CD4-positive, alpha-beta T cell treated with Interferon alpha-2 for 1 hour (primary cell): ENCODE measurements at regions not wholly inside any gene's neighbourhood (a gene's known extent, or its start where the extent isn't known, plus 50 kb on each side); places are given as distances from the start of the nearest gene placed in this dataset.
"Not testable (repeated sequence)": the region's sequence is repeated elsewhere in the genome, so short reads cannot be mapped to it uniquely, and the experiment has no call there.

ENCODE experiments used
- DNase-seq, 2 donors: peaks; one replicate each; pipeline ENCODE4 v3.0.0-alpha.2; 2020 to 2022

GRCh38 chr7:25069900-25070443 is 55.1 kb downstream of the CYCS start:
- DNase-seq: peak; percentile 53 to 71

- DNase-seq: no peak
Measured at GRCh38 chr7:25068502-25069213, 56.4 kb downstream of the CYCS start.

- DNase-seq: no peak
Measured at GRCh38 chr7:25067726-25068501, 57.1 kb downstream of the CYCS start.

- DNase-seq: no peak
Measured at GRCh38 chr7:25066253-25066652, 58.8 kb downstream of the CYCS start.

- no peak for DNase-seq
Measured at GRCh38 chr7:25062380-25062779, 62.7 kb downstream of the CYCS start.

- DNase-seq: no peak
Measured at GRCh38 chr7:25060487-25061055, 64.5 kb downstream of the CYCS start.

- DNase-seq: no peak
Measured at GRCh38 chr7:25059576-25059975, 65.5 kb downstream of the CYCS start.

- no peak for DNase-seq
Measured at GRCh38 chr7:25056368-25056767, 68.7 kb downstream of the CYCS start.

- DNase-seq: no peak
Measured at GRCh38 chr7:25055520-25056220, 69.4 kb downstream of the CYCS start.

- DNase-seq: no peak
Measured at GRCh38 chr7:25054819-25055519, 70.1 kb downstream of the CYCS start.

- no peak for DNase-seq
Measured at GRCh38 chr7:25050223-25050622, 70.2 kb upstream of the OSBPL3 start.

- no peak for DNase-seq
Measured at GRCh38 chr7:25048444-25048834, 68.5 kb upstream of the OSBPL3 start.

- not testable (repeated sequence) for DNase-seq
Measured at GRCh38 chr7:25047571-25048443, 67.8 kb upstream of the OSBPL3 start.

- no peak for DNase-seq
Measured at GRCh38 chr7:25037325-25037724, 57.3 kb upstream of the OSBPL3 start.

GRCh38 chr7:25035274-25035673 is 55.3 kb upstream of the OSBPL3 start:
- no peak for DNase-seq

GRCh38 chr7:25034136-25034535 is 54.2 kb upstream of the OSBPL3 start:
- DNase-seq: no peak

- no peak for DNase-seq
Measured at GRCh38 chr7:25032774-25033743, 53.1 kb upstream of the OSBPL3 start.

- no peak for DNase-seq
Measured at GRCh38 chr7:25031432-25031831, 51.5 kb upstream of the OSBPL3 start.

- DNase-seq: no peak
Measured at GRCh38 chr7:25031007-25031406, 51.0 kb upstream of the OSBPL3 start.
